ENCODE measurements at regions not wholly inside any gene's neighbourhood (a gene's known extent, or its start where the extent isn't known, plus 50 kb on each side); places are given as distances from the start of the nearest gene placed in this dataset.
A peak's percentile ranks its signal among the peaks of the same experiment; 100 is the strongest.

DNA sequence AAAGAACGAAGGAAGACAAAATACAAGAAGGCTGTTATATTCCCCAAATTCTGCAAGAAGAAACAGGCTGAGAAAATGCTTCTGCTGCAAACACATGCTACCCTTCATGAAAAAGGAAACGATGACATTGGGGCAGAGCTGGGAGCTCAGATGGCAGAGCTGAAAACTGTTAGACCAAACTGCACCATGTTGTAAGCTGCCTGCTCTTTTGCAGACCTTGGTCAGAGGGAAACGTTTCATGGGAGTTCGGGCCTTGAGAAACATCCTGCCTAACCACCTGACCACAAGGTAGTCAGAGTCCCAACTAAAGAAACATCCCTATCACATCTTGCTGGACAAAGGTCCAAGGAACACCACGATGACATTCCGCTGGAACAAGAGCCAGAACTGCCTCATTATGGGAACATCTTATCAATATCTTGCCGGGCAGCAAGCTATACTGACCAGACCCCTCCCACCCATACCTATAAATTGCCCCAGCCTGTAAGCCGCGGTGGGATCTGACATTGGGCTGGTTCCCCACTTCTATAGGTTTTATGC is 110.7 kb upstream of the CTSC start:
- DNase-seq = peak; percentile 29 to 47

DNA sequence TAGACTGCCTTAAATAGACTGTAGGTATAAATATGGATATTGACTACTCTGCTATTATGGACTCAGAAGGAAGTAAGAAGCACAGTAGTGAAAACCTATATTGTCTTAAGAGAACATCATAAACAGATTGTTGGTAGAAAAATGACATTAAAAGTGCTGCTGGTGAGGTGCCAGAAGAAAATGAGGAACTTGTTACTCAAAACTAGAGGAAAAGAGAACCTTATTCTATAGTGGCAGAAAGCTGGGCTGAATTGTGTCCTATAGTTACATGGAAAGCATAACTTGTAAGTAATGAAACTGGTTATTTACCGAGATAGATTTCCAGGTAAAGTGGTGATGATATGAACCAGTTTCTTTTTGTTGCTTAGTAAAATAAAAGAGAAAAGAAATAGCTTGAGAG is 109.7 kb upstream of the CTSC start:
- DNase-seq = peak; percentile 45 to 57

DNA sequence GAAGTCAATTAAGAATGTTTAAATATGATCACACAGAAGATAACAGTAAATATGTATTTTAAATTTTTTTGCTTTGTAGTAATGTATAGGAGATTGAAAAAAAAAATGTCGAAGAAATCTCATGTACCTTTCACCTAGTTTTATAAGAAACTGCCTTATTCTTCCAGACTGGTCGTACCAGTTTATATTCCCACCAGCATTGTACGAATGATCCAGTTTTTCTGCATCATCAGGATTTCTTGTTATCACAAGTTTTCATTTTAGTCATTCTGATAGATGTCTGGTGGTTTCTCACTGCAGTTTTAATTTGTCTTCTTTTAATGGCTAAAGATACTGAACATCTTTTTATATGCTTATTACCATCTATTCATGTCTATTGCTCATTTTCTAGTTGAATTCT is 101.8 kb upstream of the CTSC start:
- DNase-seq = no peak

DNA sequence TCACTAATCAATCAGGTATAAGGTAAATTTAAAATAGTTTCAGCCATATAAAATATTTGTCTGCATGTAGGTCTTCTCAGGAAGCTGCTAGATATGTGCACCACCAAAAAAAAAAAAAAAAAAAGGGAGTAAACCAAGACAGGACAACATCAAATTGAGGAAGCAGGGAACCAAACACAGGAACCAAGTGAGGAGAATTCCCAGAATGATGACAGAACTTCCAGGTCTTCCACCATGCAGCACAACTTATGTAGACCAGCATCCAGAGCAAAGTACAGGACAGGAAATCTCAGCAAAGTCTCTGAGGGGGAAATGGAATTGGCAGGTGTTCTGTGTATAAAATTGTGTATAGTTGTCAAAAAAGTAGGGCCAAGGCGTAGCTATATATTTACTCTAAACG is 101.2 kb upstream of the CTSC start:
- no peak for DNase-seq

DNA sequence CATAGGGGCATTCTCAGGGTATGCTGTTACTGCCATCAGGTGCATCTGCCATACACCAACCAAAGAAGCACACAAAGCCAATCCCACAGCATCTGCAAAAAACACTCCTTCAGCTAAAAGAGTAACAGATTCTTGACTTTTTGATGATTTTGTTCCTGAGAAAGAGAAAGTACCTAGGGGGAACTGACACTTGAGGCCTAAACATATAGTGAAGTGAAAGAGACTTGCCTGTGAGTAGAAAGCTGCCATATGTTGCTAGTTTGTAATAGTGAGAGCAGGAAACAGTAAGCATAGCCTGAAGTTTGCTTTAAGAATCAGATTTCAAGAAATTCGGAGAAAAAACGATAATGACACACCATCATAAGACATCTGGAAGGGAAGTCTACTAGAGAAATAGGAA is 97.9 kb upstream of the CTSC start:
- DNase-seq = no peak

DNA sequence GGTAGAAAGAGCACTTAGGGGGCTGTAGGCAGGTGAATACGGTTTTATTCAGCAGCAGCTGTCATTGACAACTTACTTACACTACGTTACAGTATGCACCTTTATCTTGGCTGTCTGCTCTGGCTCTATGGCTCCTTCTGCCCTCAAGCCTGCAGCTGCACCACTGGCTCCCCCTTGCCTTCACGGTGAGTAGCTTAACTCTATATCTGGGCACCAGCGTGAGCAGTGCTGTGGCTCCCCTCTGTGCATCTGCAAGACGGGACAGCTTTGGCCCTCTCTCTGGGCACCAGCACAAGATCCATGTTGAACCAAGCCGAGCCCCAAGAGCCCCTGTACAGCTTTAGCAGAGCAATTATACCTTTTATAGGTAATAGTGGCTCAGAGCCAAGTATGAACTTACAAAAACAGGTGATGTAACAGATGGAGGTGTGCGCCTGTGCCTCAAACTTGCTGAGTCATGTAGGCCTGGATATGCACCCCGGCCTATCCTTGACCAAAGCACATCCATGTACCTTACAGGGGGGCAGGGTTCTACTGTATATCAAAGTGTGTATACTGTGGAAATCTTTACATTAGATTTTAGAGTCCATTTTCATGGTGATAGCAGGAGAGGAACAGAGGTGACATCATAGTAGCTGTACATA is 96.9 kb upstream of the CTSC start:
- DNase-seq = no peak

DNA sequence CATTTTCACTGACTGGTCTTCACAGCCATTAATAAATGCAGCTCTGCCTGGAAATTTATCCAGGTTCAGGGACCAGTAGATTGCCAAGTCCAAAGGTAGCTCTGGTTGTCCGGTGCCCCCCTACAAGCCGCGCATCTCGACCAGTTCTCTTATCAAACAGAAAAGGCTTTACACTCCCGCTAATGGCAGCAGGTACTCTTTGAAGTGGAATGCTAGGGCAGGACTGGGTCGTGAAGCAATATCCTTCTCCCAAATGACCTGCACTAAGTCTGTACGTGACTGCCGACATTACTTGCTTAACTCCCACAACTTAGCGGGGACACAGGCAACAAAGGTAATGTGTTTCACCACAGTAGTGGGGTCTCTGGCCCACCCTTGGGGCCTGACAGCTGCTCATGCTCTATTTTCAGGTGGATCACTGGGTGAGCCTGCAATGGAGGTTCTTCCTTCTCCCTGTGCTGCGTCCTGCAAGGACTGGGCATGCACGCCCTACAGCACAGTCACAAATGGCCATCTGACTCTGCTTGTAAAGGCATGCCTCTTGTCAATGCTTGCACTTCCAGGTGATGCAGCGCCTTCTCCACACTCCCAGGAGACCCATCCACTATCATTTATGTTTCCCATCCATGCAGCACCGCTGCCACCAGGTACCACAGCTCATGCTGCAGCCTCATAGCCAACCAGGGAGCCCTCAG is 96.1 kb upstream of the CTSC start:
- no peak for DNase-seq

DNA sequence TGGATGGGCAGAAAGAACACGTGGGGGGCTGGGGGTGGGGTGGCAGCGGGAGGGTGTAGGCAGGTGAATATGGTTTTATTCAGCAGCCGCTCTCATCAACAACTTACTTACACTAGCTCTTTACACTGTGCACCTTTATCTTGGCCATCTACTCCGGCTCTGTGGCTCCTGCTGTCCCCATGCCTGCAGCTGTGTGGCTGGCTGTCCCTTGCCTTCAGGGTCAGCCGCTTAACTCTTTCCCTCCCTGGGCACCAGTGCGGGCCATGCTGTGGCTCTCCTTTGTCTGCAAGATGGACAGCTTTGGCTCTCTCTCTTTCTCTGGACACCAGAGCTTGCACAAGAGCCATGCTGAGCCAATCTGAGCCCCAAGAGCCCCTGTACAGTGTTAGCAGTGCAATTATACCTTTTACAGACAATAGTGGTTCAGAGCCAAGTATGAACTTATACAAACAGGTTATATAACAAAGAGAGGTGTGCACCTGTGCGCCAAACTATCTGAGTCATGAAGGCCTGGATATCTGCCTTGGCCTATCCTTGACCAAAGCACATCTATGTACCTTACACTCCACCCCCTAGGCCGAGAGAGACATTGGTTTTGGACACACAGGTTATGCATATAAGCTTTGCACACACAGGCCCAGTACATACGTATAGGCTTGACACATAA is 94.3 kb upstream of the CTSC start:
- no peak for DNase-seq

DNA sequence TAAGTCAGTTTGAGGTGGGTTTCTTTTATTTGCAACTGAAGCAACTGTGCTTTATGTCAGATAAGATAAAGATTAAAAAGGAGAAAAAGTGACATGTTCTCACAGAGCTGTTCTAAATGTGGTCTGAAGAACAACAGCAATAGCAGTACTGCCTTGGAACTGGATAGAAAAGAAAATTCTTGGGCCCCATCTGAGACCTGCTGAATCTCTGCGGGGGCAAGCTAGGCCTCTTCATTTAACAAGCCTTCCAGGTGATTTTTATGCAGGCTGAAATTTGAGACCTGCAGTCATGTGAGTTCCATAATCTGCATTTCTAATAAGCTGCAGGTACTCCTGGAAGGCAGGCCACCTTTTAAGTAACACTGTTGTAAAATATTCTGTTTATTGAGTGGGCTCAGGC is 91.4 kb upstream of the CTSC start:
- no peak for DNase-seq

DNA sequence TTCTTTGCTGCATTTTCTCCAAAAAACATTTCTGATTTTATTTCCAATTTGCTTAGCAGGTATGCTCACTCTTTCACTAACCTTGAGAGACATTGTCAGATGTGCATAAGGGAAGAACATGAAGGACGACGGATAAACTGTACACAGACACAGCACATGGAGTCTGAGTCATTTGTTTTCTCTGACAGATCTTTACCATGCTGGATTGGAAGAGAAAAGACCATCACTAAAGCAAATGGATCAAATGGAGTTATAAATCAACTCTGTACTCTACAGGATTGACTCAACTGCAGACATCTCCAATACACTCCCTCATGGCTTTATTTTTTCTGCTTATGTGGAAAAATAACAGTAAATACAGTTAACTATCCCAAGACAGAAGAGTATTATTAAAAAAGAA is 90.2 kb upstream of the CTSC start:
- no peak for DNase-seq

DNA sequence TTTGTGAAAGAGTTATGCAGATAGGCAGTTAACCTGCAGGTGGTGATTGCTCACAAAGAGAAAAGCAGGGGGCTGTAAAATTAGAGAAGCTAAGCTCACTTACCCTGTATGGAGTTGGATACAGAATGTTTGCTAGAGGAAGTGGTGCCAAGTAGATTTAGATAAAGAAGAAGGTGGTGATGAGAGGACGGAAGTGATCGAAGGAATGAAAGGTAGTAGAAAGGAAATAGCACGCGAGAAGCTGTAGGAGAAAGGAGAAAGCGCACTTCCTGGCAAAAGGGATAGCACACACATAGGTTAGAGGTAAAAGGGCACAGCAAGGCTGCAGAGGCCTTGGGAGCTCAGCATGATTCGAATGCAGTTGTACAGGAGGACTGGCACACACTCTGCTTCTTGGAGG is 87.3 kb upstream of the CTSC start:
- DNase-seq = no peak

DNA sequence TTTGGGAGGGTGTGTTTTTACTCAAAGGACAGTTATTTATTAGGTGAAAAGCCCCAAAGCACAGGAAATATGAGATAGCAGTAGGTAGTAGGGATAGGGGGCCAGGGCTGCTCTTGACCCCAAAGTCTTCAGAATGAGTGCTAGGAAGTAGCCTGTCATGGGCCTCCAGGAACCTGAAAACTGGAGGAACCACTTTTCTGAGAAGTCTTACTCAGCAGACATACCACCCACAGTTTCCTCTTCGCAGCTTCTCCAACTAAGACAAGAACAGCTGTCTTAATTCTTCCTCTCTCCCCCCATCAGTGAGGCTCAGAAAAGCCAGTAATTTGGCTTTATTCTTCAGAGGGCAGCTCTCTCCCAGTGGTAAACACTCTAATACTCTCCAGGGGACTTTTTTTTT is 84.0 kb upstream of the CTSC start:
- DNase-seq = peak; percentile 79 to 84

DNA sequence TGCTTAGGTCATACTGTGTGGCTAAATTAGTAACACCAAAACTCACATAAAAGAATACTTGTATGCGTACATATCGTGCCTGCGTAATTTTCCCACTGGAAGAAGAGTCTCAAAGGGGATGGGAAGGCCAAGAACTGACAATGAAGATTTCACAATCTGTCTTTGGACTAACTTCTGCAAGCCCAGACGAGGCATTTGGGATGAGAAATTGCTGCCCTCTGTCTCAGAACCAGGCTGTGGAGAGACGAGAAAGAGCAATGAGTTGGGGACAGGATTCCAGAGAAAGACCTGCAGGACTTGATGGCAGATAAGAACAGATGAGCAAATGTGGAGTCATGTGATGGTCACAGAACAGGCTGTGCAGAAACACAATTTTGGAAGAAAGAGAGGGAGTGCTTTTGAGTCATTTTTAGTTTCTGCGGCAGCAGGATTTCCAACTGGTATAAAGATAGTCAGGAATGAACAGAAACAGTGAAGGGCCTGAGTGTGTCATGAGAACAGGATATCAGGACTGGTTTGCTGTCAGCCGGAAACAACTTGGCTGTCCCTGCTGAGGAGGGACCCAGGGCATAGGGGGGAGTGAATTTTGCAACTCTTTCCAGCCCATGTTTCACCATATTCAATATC is 82.7 kb upstream of the CTSC start:
- peak; percentile 73 to 84 for DNase-seq

DNA sequence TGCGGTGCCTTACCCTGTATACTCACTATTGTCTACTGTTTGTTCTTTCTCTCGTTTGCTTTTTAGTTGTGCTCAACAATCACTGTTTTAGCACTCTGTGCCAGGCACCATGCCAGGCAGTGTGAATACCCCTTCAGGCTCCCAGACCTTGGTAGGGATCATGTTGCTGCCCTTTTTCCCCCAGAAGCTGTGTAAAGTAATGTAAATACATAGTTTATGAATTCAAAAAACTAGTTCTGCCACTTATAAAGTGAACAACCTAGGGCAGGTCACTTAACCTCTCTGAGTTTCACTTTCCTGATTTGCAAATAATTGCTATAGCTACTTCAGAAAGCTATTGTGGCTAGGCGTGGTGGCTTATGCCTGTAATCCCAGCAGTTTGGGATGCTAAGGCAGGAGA is 81.0 kb upstream of the CTSC start:
- DNase-seq = no peak

DNA sequence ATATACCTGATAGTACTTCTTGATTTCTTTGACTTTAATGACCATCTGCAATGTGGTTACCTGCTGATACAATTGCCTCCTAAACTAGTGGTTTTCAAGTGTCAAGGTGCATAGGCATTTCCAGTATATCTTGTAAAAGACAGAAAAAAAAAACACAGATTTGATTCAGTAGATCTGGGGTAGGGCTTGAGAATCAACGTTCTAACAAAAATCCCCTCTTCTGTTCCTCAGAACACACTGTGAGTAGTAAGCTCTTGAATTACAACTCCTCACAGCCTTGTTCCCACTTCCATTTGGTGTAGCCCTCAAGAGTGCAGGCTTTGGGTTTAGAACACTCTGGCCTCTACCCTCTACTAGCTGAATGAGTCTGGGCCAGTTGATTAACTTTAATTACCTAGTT is 78.0 kb upstream of the CTSC start:
- DNase-seq = no peak

DNA sequence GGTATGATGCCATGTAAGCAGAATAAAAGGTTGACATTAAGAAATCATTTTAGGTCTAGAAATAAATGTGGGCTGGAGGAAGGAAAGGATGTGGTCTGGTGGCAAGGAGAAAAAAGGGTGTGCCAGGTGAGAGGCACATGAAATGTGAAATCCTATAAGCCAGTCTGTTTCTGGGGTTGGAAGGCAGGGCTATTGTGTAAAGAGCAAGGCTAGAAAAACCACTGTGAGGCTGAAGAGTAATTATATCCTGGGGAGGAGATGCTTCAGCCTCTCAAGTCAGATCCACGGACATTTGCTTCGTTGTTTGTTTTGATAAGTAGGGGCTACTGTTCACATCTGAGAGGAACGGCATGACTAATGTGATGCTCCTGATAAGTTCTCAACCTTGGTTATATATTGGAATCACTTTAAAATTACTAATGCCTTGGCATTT is 77.5 kb upstream of the CTSC start:
- DNase-seq = peak; percentile 50 to 54

DNA sequence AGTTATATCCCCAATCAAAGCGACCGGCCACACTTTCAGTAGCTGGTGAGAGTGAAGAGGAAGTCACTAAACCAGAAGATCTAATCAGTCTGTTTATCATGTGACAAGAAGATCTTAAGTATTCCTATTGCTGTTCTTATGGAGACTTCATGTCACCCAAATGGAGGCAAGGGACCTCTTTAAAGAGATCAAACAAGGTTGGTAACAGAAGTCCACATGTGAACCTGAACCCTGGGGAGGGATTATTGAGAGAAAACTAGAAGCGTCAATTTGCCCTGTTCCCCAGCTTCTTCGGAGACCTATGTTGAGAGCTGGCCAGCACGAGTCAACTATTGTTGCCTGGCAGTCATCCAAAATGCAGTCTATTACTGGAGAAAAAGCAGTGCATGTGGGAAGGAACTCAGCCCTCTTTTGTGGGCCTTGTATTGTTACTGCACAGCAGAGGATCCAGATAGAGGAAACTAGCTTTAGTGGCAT is 76.9 kb upstream of the CTSC start:
- peak; percentile 66 to 80 for DNase-seq

DNA sequence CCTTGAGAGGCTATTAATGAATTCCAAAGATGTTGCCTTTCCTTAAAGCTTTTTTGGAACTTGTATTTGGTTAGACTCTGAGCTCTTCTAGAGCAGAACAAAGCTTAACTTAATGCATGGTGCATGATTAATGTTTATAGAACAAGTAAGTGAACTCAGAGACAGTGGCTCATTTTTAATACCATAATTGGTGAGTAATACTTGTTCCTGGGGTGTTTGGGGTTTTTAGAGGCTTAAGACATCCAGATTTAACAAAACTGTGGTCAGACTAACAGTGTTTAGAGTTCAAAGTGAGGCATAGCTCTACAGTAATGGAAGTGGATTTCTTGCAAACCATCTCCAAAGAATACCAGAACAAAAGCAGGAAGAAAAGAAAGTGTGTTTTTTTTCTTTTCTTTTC is 73.7 kb upstream of the CTSC start:
- no peak for DNase-seq

DNA sequence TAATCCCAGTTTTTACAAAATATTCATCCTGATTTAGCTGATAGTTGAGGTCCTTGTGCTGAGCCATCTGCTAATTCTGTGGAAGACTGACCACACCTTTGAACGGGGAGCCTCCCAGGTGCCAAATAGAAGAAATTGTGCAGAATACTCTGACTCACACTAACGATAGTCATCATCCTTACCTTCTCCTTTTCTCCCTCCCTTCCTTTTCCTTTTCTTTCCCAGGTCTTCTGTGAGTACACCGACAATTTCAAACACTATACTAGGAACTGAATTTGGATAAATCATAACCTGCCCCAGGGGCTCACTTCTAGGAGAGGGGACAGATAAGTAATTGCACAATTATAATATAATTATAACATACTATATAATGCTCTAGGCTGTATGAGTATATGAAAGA is 73.1 kb upstream of the CTSC start:
- no peak for DNase-seq

DNA sequence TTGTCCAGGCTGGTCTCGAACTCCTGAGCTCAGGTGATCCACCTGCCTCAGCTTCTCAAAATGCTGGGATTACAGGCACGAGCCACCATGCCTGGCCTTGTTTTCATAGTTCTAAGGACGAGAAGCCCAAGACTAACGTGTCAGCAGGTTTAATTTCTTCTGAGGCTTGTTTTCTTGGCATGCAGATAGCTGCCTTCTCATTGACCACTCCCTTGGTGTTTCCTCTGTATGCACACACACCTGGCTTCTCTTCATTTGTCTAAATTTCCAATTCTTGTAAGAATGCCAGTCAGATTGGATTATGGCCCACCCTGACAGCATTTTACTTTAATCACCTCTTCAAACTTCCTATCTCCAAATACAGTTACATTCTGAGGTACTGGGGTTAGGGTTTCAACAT is 72.5 kb upstream of the CTSC start:
- DNase-seq = no peak

DNA sequence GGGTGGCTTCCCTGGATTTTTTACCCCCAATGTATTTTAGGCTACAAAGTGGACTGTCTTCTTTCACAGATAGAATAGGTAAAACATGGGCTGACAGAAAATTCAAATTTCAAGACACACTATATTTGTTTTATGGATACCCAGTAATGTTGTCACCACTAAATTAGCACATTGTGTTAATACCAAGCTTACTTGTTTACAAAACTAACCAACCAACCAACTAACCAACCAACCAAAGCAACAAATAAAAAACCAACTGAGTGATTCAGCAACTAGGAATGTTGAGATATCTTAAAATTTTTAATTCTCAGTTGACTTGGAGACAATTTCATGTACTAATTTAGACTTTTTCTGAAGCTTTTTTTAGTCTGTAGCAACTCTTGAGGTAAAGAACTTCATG is 69.3 kb upstream of the CTSC start:
- DNase-seq = no peak

DNA sequence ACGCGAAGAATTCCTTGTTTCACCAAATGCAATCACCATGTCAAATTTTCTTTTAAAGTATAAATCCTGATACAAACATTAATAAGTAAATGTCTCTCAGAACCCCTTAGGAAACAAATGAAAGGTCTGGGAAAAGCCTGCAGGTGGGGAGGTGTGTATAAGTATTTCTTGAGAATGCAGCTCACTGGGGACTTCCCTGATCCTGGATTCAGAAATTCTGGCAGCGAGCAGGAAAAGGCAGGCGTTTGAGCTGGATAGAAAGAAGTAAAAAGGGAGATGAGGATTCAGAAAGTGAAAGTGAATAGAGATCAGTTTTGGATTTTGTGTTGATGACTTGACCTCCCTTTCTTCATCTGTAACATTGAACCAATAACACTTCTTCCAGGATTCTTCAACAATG is 68.3 kb upstream of the CTSC start:
- no peak for DNase-seq

DNA sequence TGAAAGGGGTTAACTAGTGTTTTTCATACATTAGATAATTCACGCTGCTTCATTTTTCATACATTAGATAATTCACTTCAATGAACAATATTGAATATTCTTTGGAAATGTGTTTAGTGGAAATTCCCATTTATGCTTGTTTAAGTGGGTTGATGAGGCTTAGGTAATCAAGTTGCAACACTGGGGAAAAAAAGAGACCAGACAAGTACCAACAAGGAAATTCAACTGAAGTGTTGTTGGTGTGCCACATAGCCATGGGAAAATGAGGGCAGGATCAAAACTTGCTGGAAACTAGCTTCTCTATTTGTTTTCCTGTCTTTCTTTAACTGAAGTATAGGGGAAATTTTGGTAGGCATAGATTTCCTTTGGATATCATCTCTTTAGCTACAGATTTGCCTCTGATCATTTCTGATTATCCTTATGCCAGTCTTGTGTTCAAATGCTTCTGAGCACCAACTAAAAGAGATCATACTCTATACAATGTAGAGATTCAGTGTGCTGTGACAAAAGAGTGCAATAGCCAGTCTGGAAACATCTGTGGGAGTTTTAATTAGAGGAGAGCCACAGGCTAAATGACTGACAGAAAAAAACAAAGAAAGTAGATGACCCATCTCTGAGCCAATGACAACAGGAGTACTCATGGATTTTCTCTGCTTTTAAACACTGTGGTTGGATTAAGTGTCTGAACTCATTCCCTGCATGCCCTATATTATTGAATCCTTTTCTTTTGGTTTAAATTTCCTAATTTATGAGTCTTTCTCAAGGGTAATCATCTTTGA is 67.6 kb upstream of the CTSC start:
- DNase-seq = no peak

All from AML-193 (cell line).